Activated naive CD4-positive, alpha-beta T cell treated with anti-CD3 and anti-CD28 coated beads, Interleukin-2, amount 50 U/mL, for 24 hours (primary cell): ENCODE measurements at regions not wholly inside any gene's neighbourhood (a gene's known extent, or its start where the extent isn't known, plus 50 kb on each side); places are given as distances from the start of the nearest gene placed in this dataset.

Source experiments
- H3K27ac Mint-ChIP-seq: one replicate; pipeline ENCODE4 v1.8.0; 2021; ENCODE audit warnings: mild to moderate bottlenecking, mixed read lengths
- H3K27me3 Mint-ChIP-seq: one replicate; pipeline ENCODE4 v1.8.0; 2021; ENCODE audit warnings: mixed read lengths
- H3K36me3 Mint-ChIP-seq: one replicate; pipeline ENCODE4 v1.8.0; 2021; ENCODE audit warnings: mixed read lengths
- H3K4me1 Mint-ChIP-seq: one replicate; pipeline ENCODE4 v1.8.0; 2021; ENCODE audit warnings: mixed read lengths
- H3K4me3 Mint-ChIP-seq: one replicate; pipeline ENCODE4 v1.8.0; 2021; ENCODE audit warnings: mild to moderate bottlenecking, mixed read lengths
- H3K9me3 Mint-ChIP-seq: one replicate; pipeline ENCODE4 v1.8.0; 2021; ENCODE audit warnings: mixed read lengths

- Mint-ChIP-seq H3K36me3 (no peaks in the 10 kb centered on the region), H3K4me3 (no peak overlapping the region), H3K27me3 (peaks cover 1% of the 10 kb centered on the region), H3K9me3 (no peaks in the 10 kb centered on the region), H3K4me1 (no peaks in the 10 kb centered on the region), H3K27ac (no peak overlapping the region)
Observed at GRCh38 chr4:148740701-148741100, 298.5 kb upstream of the NR3C2 start.

DNA sequence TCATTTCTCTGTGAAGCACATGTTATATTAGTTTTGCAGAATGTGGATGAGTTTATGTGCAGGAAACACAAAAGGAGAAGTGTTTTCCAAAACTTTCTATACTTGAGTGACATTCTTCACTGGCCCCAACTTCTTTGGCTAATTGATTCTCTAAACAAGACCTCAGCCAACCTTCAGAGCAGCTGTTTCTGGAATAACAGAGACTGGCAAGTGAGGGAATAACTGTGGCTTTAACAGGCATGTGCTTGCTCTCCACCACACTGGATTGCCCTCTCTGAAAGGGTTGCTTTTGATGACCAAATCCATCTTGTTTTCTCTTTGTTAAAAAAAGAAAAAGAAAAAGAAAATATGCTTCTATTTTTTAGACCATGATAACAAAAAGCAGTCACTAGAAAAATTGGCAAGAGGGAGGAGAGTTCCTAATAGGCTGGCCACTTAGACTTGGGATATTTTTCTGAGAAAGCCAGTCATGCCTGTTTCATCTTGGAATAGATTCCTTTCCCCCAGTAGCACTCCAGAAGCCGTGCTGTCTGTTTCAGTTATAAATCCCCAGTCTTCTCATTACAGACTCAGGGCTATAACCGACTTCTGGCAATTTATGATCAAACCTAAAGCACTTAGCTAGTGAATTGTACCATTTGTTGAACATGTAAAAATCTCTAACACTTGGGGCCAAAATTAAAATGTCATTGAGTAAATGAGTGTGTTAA is 295.0 kb upstream of the NR3C2 start:
- no peaks in the 10 kb centered on the region for H3K4me1 Mint-ChIP-seq
- no peaks in the 10 kb centered on the region for H3K36me3 Mint-ChIP-seq
- H3K27me3 Mint-ChIP-seq = peaks cover 1% of the 10 kb centered on the region
- H3K27ac Mint-ChIP-seq = no peak overlapping the region
- no peak overlapping the region for H3K4me3 Mint-ChIP-seq
- H3K9me3 Mint-ChIP-seq = no peaks in the 10 kb centered on the region

- H3K4me3 Mint-ChIP-seq = no peak overlapping the region
- no peaks in the 10 kb centered on the region for H3K4me1 Mint-ChIP-seq
- H3K27me3 Mint-ChIP-seq = peaks cover 1% of the 10 kb centered on the region
- no peaks in the 10 kb centered on the region for H3K9me3 Mint-ChIP-seq
- no peaks in the 10 kb centered on the region for H3K36me3 Mint-ChIP-seq
- no peak overlapping the region for H3K27ac Mint-ChIP-seq
Observed at GRCh38 chr4:148735432-148736155, 293.4 kb upstream of the NR3C2 start.

- H3K4me1 Mint-ChIP-seq = no peaks in the 10 kb centered on the region
- no peaks in the 10 kb centered on the region for H3K27me3 Mint-ChIP-seq
- no peak overlapping the region for H3K4me3 Mint-ChIP-seq
Observed at GRCh38 chr4:148730766-148731165, 288.6 kb upstream of the NR3C2 start.

DNA sequence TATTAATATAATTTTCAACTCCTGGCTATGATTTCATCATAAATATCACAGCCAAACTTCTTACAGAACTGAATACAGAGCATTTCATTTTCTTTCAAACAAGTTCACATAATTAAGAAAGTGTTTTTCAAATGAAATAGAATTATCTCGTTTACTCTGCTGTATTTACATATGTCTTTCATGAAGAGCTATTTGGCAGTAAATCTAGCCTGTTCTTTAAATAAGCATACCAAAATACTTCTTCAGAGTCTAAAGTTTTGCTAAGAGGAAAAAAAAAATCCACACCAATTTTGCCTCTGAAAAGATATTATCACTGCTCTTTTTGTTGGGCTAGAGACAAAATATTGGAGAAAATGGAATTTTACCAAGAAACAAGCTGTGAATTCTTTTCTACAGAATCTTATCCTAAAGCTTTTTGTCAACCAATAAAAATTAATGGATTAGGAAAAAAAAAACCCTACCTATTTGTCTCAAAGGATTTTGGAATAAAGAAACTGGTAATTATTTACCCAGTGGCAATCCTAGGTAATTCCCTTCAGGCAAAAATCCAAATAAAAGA is 287.9 kb upstream of the NR3C2 start:
- Mint-ChIP-seq H3K27me3 (no peaks in the 10 kb centered on the region), H3K36me3 (no peaks in the 10 kb centered on the region), H3K4me1 (no peaks in the 10 kb centered on the region), H3K27ac (no peak overlapping the region), H3K4me3 (no peak overlapping the region), H3K9me3 (peaks cover 4% of the 10 kb centered on the region)

More at GRCh38 chr4:148730766-148731165, 288.6 kb upstream of the NR3C2 start:
- Mint-ChIP-seq H3K9me3 (peaks cover 4% of the 10 kb centered on the region), H3K27ac (no peak overlapping the region), H3K36me3 (no peaks in the 10 kb centered on the region)

DNA sequence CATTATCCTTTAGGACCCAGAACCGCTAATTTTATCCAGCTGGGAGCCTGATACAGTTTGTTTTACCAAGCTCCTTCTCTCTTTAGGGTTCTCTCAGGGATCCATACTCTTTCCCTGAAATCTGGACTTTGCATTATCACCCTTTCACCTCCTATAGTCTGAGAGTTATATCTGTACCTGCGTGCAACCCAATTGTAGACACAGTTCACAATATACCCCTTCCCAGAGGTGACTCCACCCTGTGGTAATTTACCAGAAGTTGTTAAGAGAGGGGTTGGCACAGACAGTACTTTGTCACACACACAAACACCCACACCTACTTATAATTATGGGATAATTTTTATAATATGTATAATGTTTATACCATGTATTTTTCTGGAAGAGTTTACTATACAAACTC is 275.8 kb upstream of the NR3C2 start:
- H3K4me3 Mint-ChIP-seq = no peak overlapping the region
- peaks cover 3% of the 10 kb centered on the region for H3K36me3 Mint-ChIP-seq
- no peak overlapping the region for H3K27ac Mint-ChIP-seq
- H3K27me3 Mint-ChIP-seq = peaks cover 2% of the 10 kb centered on the region
- H3K9me3 Mint-ChIP-seq = no peaks in the 10 kb centered on the region
- no peaks in the 10 kb centered on the region for H3K4me1 Mint-ChIP-seq

- H3K4me1 Mint-ChIP-seq = no peaks in the 10 kb centered on the region
- H3K36me3 Mint-ChIP-seq = no peaks in the 10 kb centered on the region
- H3K27ac Mint-ChIP-seq = no peak overlapping the region
- H3K4me3 Mint-ChIP-seq = no peak overlapping the region
- no peaks in the 10 kb centered on the region for H3K9me3 Mint-ChIP-seq
- H3K27me3 Mint-ChIP-seq = no peaks in the 10 kb centered on the region
Observed at GRCh38 chr4:148716431-148717052, 274.3 kb upstream of the NR3C2 start.

- Mint-ChIP-seq H3K4me1 (no peaks in the 10 kb centered on the region), H3K36me3 (no peaks in the 10 kb centered on the region), H3K9me3 (no peaks in the 10 kb centered on the region), H3K4me3 (no peak overlapping the region), H3K27ac (no peak overlapping the region), H3K27me3 (no peaks in the 10 kb centered on the region)
Observed at GRCh38 chr4:148704291-148704690, 262.1 kb upstream of the NR3C2 start.

DNA sequence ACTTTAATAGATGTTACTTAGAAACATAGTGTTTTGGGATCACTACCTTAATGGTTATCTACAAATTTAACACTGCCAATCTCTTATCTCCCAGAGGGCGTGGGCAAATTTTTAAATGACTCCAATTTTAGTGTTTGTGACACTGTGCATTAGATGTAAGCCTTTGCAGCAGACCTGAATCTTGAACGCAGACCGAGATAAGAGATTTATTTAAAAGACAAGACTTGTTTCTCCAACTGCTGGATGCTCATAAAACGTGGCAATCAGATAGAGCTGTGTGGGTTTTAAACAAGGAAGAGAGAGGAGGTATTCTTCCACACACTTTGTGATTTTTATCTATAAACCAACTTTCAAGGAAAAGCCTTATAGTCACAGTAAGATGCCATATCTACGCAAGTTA is 252.5 kb upstream of the NR3C2 start:
- no peak overlapping the region for H3K27ac Mint-ChIP-seq
- H3K9me3 Mint-ChIP-seq = no peaks in the 10 kb centered on the region
- no peaks in the 10 kb centered on the region for H3K4me1 Mint-ChIP-seq
- no peak overlapping the region for H3K4me3 Mint-ChIP-seq
- peaks cover 2% of the 10 kb centered on the region for H3K36me3 Mint-ChIP-seq
- no peaks in the 10 kb centered on the region for H3K27me3 Mint-ChIP-seq

GRCh38 chr4:148693913-148694649 is 251.9 kb upstream of the NR3C2 start:
- Mint-ChIP-seq H3K4me1 (no peaks in the 10 kb centered on the region), H3K27ac (no peak overlapping the region), H3K4me3 (no peak overlapping the region), H3K36me3 (peaks cover 2% of the 10 kb centered on the region), H3K27me3 (no peaks in the 10 kb centered on the region), H3K9me3 (no peaks in the 10 kb centered on the region)

DNA sequence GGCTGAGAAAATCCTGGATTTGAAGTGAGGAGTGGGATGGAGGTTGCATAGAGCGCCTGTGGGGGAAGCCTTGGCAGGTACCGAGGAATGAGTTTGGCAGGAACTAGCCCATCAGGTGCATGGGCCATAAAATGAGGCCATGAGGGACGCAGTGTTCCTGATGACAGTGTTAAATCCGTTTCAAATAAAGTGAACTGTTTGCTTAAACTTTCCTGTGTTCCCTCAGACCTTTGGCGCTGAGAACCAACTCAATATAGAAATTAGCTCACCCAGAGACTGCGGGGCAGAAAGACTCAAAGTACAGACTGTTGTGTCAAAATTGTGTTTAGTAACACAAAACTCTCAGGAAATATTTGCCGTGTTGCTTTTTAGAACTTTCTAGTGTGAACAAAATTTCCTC is 250.0 kb upstream of the NR3C2 start:
- H3K4me3 Mint-ChIP-seq = no peak overlapping the region
- no peaks in the 10 kb centered on the region for H3K9me3 Mint-ChIP-seq
- H3K4me1 Mint-ChIP-seq = no peaks in the 10 kb centered on the region
- no peak overlapping the region for H3K27ac Mint-ChIP-seq
- H3K27me3 Mint-ChIP-seq = no peaks in the 10 kb centered on the region
- peaks cover 2% of the 10 kb centered on the region for H3K36me3 Mint-ChIP-seq

GRCh38 chr4:148686449-148686848 is 244.2 kb upstream of the NR3C2 start:
- no peak overlapping the region for H3K4me3 Mint-ChIP-seq
- no peaks in the 10 kb centered on the region for H3K4me1 Mint-ChIP-seq
- H3K27ac Mint-ChIP-seq = no peak overlapping the region
- H3K36me3 Mint-ChIP-seq = peaks cover 2% of the 10 kb centered on the region
- H3K9me3 Mint-ChIP-seq = no peaks in the 10 kb centered on the region
- H3K27me3 Mint-ChIP-seq = peaks cover 2% of the 10 kb centered on the region

DNA sequence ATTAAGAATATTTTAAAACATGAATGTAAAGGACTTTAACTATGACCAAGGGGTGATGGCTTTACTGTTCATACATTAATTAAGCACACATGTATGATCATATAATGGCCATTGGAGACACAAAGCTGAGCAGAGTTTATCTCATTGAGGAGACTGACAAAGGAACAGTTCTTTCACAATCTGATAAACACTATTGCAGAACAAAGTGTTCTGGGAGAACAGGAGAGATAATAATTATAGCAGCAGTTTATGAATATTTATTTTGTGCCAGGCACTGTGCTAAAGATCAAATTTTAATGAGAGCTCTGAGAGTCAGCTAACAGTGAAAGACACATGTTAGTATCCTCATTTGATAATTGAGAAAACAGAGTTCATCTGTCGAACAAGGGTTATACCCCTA is 242.4 kb upstream of the NR3C2 start:
- Mint-ChIP-seq H3K9me3 (no peaks in the 10 kb centered on the region), H3K36me3 (no peaks in the 10 kb centered on the region), H3K4me1 (no peaks in the 10 kb centered on the region), H3K27me3 (peaks cover 2% of the 10 kb centered on the region), H3K27ac (no peak overlapping the region), H3K4me3 (no peak overlapping the region)

GRCh38 chr4:148680884-148681283 is 238.7 kb upstream of the NR3C2 start:
- H3K36me3 Mint-ChIP-seq = no peaks in the 10 kb centered on the region
- no peaks in the 10 kb centered on the region for H3K9me3 Mint-ChIP-seq
- H3K4me3 Mint-ChIP-seq = no peak overlapping the region
- no peaks in the 10 kb centered on the region for H3K4me1 Mint-ChIP-seq
- H3K27me3 Mint-ChIP-seq = no peaks in the 10 kb centered on the region
- no peak overlapping the region for H3K27ac Mint-ChIP-seq

- H3K9me3 Mint-ChIP-seq = no peaks in the 10 kb centered on the region
- no peak overlapping the region for H3K4me3 Mint-ChIP-seq
- H3K4me1 Mint-ChIP-seq = no peaks in the 10 kb centered on the region
- H3K27ac Mint-ChIP-seq = no peak overlapping the region
- no peaks in the 10 kb centered on the region for H3K27me3 Mint-ChIP-seq
- H3K36me3 Mint-ChIP-seq = no peaks in the 10 kb centered on the region
Observed at GRCh38 chr4:148676344-148676743, 234.1 kb upstream of the NR3C2 start.
